Tibial nerve (tissue), 4 donors: ENCODE measurements at regions not wholly inside any gene's neighbourhood (a gene's known extent, or its start where the extent isn't known, plus 50 kb on each side); places are given as distances from the start of the nearest gene placed in this dataset.

Experiments
- DNase-seq, 2 donors: peaks; one replicate each; pipeline ENCODE4 v3.0.0-alpha.2; 2019; ENCODE audit warnings: low spot score in 2 of 2
- H3K27ac ChIP-seq, 4 donors: fragments of 200-600 bp; sonication (generic) in 3 of 4; one replicate each; pipeline ENCODE4 v1.5.1; 2017 to 2019; ENCODE audit warnings: mild to moderate bottlenecking in 1 of 4
- H3K27me3 ChIP-seq, 2 donors: fragments of 200-600 bp; sonication (generic) in 1 of 2; one replicate each; pipeline versions ENCODE4 v1.5.1 to v1.6.0; 2017 to 2019
- H3K36me3 ChIP-seq, 3 donors: fragments of 200-600 bp; sonication (generic); one replicate each; pipeline ENCODE4 v1.5.1; 2018 to 2019
- H3K4me1 ChIP-seq, 4 donors: fragments of 200-600 bp; sonication (generic) in 3 of 4; one replicate each; pipeline ENCODE4 v1.5.1; 2017 to 2019
- H3K4me3 ChIP-seq, 4 donors: fragments of 200-600 bp; sonication (generic) in 3 of 4; one replicate each; pipeline ENCODE4 v1.5.1; 2017 to 2019; ENCODE audit warnings: mild to moderate bottlenecking in 1 of 4, moderate library complexity in 1 of 4
- H3K9me3 ChIP-seq, 4 donors: fragments of 200-600 bp; sonication (generic) in 3 of 4; one replicate each; pipeline ENCODE4 v1.5.1; 2017 to 2019
- CTCF ChIP-seq, 5 experiments: fragments of 200-600 bp in 3 of 5; fragments of 450-650 bp in 2 of 5; sonication (generic) in 3 of 5; IDR thresholded peaks; one replicate each; pipeline ENCODE4 v1.5.1; 2016 to 2019; ENCODE audit warnings: antibody characterized with exemption in 5 of 5, mild to moderate bottlenecking in 3 of 5, moderate library complexity in 2 of 5
- EP300 ChIP-seq, 2 donors: sonication (generic); formaldehyde crosslinking; IDR thresholded peaks; one replicate each; pipeline ENCODE4 v1.6.1; 2017; ENCODE audit warnings: antibody characterized with exemption in 2 of 2, mild to moderate bottlenecking in 1 of 2
- POLR2A ChIP-seq, 2 donors: fragments of 450-650 bp; IDR thresholded peaks; one replicate each; pipeline ENCODE4 v1.6.1; 2017; ENCODE audit warnings: antibody characterized with exemption in 2 of 2, mild to moderate bottlenecking in 2 of 2, moderate library complexity in 2 of 2
- WGBS, 2 donors: methylation state at CpG; one replicate each; pipeline ENCODE4 v1.1.5; 2018; 5-methylcytosine and 5-hydroxymethylcytosine counted together

- Histone ChIP-seq H3K9me3 (no peaks in the 10 kb centered on the region), H3K36me3 (no peaks in the 10 kb centered on the region), H3K4me3 (no peak overlapping the region), H3K27ac (peak overlapping the region in 3 of 4 donors; percentile 26 to 87 (median 84)), H3K4me1 (peaks cover 0 to 19% (median 0%) of the 10 kb centered on the region in 4 donors), H3K27me3 (no peaks in the 10 kb centered on the region)
- WGBS, 2 donors, result 26 to 32% methylated on average over 2 of the region's 2 CpGs
- DNase-seq, result no peak
- no peak for TF ChIP-seq POLR2A (IDR thresholded peaks at IDR 0.05)
- no peak for TF ChIP-seq CTCF (IDR thresholded peaks at IDR 0.05)
- no peak for TF ChIP-seq EP300 (IDR thresholded peaks at IDR 0.05)
Measured at GRCh38 chr4:103305355-103305754, 107.2 kb upstream of the CENPE start.

- Histone ChIP-seq H3K4me3 (no peak overlapping the region), H3K27me3 (no peaks in the 10 kb centered on the region), H3K4me1 (peaks cover 0 to 19% (median 0%) of the 10 kb centered on the region in 4 donors), H3K9me3 (no peaks in the 10 kb centered on the region), H3K36me3 (no peaks in the 10 kb centered on the region), H3K27ac (no peak overlapping the region)
- no peak for DNase-seq
- TF ChIP-seq CTCF (IDR thresholded peaks at IDR 0.05), result no peak
- TF ChIP-seq POLR2A (IDR thresholded peaks at IDR 0.05), result no peak
- TF ChIP-seq EP300 (IDR thresholded peaks at IDR 0.05), result no peak
Measured at GRCh38 chr4:103303011-103303410, 104.9 kb upstream of the CENPE start.

GRCh38 chr4:103292959-103293358 lies 94.8 kb upstream of the CENPE start:
- Histone ChIP-seq H3K27me3 (no peaks in the 10 kb centered on the region), H3K27ac (no peak overlapping the region), H3K4me1 (no peaks in the 10 kb centered on the region), H3K9me3 (peaks cover 0 to 5% (median 0%) of the 10 kb centered on the region in 4 donors), H3K36me3 (no peaks in the 10 kb centered on the region), H3K4me3 (no peak overlapping the region)
- DNase-seq, result no peak
- 74 to 80% methylated on average over 3 of the region's 3 CpGs for WGBS, 2 donors
- TF ChIP-seq POLR2A (IDR thresholded peaks at IDR 0.05), result no peak
- TF ChIP-seq EP300 (IDR thresholded peaks at IDR 0.05), result no peak
- TF ChIP-seq CTCF (IDR thresholded peaks at IDR 0.05), result no peak

- TF ChIP-seq CTCF (IDR thresholded peaks at IDR 0.05), result no peak
- TF ChIP-seq EP300 (IDR thresholded peaks at IDR 0.05), result no peak
- no peak for TF ChIP-seq POLR2A (IDR thresholded peaks at IDR 0.05)
- Histone ChIP-seq H3K9me3 (peaks cover 0 to under 1% (median 0%) of the 10 kb centered on the region in 4 donors), H3K27ac (no peak overlapping the region), H3K27me3 (no peaks in the 10 kb centered on the region), H3K4me3 (no peak overlapping the region), H3K36me3 (no peaks in the 10 kb centered on the region), H3K4me1 (no peaks in the 10 kb centered on the region)
- 63 to 71% methylated on average over 4 of the region's 4 CpGs for WGBS, 2 donors
- DNase-seq, result no peak
Measured at GRCh38 chr4:103292373-103292772, 94.2 kb upstream of the CENPE start.

GRCh38 chr4:103289186-103289585 lies 91.0 kb upstream of the CENPE start:
- no peaks in the 10 kb centered on the region for H3K27me3 ChIP-seq
- no peaks in the 10 kb centered on the region for H3K36me3 ChIP-seq
- H3K4me1 ChIP-seq, result no peaks in the 10 kb centered on the region
- WGBS, 2 donors, result 56 to 57% methylated on average over 1 of the region's 1 CpG
- H3K9me3 ChIP-seq, result no peaks in the 10 kb centered on the region
- H3K4me3 ChIP-seq, result no peak overlapping the region
- H3K27ac ChIP-seq, result no peak overlapping the region
- TF ChIP-seq CTCF (IDR thresholded peaks at IDR 0.05), result no peak
- TF ChIP-seq POLR2A (IDR thresholded peaks at IDR 0.05), result no peak
- TF ChIP-seq EP300 (IDR thresholded peaks at IDR 0.05), result no peak
- no peak for DNase-seq
